ENCODE measurements at regions not wholly inside any gene's neighbourhood (a gene's known extent, or its start where the extent isn't known, plus 50 kb on each side); places are given as distances from the start of the nearest gene placed in this dataset.

- no peak for DNase-seq
- ATAC-seq = no peak
- TF ChIP-seq, protein P1, sequence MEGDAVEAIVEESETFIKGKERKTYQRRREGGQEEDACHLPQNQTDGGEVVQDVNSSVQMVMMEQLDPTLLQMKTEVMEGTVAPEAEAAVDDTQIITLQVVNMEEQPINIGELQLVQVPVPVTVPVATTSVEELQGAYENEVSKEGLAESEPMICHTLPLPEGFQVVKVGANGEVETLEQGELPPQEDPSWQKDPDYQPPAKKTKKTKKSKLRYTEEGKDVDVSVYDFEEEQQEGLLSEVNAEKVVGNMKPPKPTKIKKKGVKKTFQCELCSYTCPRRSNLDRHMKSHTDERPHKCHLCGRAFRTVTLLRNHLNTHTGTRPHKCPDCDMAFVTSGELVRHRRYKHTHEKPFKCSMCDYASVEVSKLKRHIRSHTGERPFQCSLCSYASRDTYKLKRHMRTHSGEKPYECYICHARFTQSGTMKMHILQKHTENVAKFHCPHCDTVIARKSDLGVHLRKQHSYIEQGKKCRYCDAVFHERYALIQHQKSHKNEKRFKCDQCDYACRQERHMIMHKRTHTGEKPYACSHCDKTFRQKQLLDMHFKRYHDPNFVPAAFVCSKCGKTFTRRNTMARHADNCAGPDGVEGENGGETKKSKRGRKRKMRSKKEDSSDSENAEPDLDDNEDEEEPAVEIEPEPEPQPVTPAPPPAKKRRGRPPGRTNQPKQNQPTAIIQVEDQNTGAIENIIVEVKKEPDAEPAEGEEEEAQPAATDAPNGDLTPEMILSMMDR (IDR thresholded peaks at IDR 0.05) = no peak
- no peak overlapping the region for H3K4me3 ChIP-seq
- no peaks in the 10 kb centered on the region for H3K4me1 ChIP-seq
- no peaks in the 10 kb centered on the region for H3K27me3 ChIP-seq (ENCODE audit: insufficient read depth in 3 of 3, low read length in 2 of 3)
- intact Hi-C loops (cut with DNase I) = no loop called here
- H3K9me3 ChIP-seq = no peaks in the 10 kb centered on the region
- no peak overlapping the region for H3K27ac ChIP-seq
- no peaks in the 10 kb centered on the region for H3K36me3 ChIP-seq (ENCODE audit: insufficient read depth in 1 of 2, low read depth in 1 of 2)
- WGBS, 3 donors = 88 to 89% (median 88%) methylated on average over 4 of the region's 4 CpGs
Measured at GRCh38 chr3:147604136-147604535, 195.0 kb downstream of the ZIC1 start.

- Histone ChIP-seq H3K4me1 (no peaks in the 10 kb centered on the region), H3K9me3 (no peaks in the 10 kb centered on the region), H3K27ac (no peak overlapping the region), H3K36me3 (ENCODE audit: insufficient read depth in 1 of 2, low read depth in 1 of 2) (no peaks in the 10 kb centered on the region), H3K27me3 (ENCODE audit: insufficient read depth in 3 of 3, low read length in 2 of 3) (no peaks in the 10 kb centered on the region), H3K4me3 (no peak overlapping the region)
- no peak for DNase-seq
- TF ChIP-seq, protein P1 (IDR thresholded peaks at IDR 0.05) = no peak
- 13 to 28% (median 19%) methylated on average over 3 of the region's 3 CpGs for WGBS, 3 donors
- intact Hi-C loops (cut with DNase I) = loop anchor here in 1 of 2 donors (10.0 kb wide), 2 partner anchors 199 to 249 kb away; no protein-coding TSS in a partner anchor
- no peak for ATAC-seq
Measured at GRCh38 chr3:147613725-147614124, 204.6 kb downstream of the ZIC1 start.

- 49 to 64% (median 53%) methylated on average over 3 of the region's 3 CpGs for WGBS, 3 donors
- DNase-seq = no peak
- Histone ChIP-seq H3K4me1 (no peaks in the 10 kb centered on the region), H3K4me3 (no peak overlapping the region), H3K27ac (no peak overlapping the region), H3K36me3 (ENCODE audit: insufficient read depth in 1 of 2, low read depth in 1 of 2) (no peaks in the 10 kb centered on the region), H3K27me3 (ENCODE audit: insufficient read depth in 3 of 3, low read length in 2 of 3) (no peaks in the 10 kb centered on the region), H3K9me3 (no peaks in the 10 kb centered on the region)
- no peak for ATAC-seq
- TF ChIP-seq, protein P1 (IDR thresholded peaks at IDR 0.05) = no peak
- intact Hi-C loops (cut with DNase I) = loop anchor here in 1 of 2 donors (10.0 kb wide), 2 partner anchors 199 to 249 kb away; no protein-coding TSS in a partner anchor
Measured at GRCh38 chr3:147614210-147614609, 205.0 kb downstream of the ZIC1 start.

- 88 to 96% (median 95%) methylated on average over 4 of the region's 4 CpGs for WGBS, 3 donors
- H3K4me1 ChIP-seq = no peaks in the 10 kb centered on the region
- H3K36me3 ChIP-seq (ENCODE audit: insufficient read depth in 1 of 2, low read depth in 1 of 2) = no peaks in the 10 kb centered on the region
- H3K27ac ChIP-seq = no peak overlapping the region
- no peak for DNase-seq
- intact Hi-C loops (cut with DNase I) = loop anchor here in 1 of 2 donors (10.0 kb wide), 2 partner anchors 200 to 250 kb away; no protein-coding TSS in a partner anchor
- TF ChIP-seq, protein P1 (IDR thresholded peaks at IDR 0.05) = no peak
- no peak overlapping the region for H3K4me3 ChIP-seq
- no peaks in the 10 kb centered on the region for H3K27me3 ChIP-seq (ENCODE audit: insufficient read depth in 3 of 3, low read length in 2 of 3)
- ATAC-seq = no peak
- no peaks in the 10 kb centered on the region for H3K9me3 ChIP-seq
Measured at GRCh38 chr3:147615035-147615434, 205.9 kb downstream of the ZIC1 start.

DNA sequence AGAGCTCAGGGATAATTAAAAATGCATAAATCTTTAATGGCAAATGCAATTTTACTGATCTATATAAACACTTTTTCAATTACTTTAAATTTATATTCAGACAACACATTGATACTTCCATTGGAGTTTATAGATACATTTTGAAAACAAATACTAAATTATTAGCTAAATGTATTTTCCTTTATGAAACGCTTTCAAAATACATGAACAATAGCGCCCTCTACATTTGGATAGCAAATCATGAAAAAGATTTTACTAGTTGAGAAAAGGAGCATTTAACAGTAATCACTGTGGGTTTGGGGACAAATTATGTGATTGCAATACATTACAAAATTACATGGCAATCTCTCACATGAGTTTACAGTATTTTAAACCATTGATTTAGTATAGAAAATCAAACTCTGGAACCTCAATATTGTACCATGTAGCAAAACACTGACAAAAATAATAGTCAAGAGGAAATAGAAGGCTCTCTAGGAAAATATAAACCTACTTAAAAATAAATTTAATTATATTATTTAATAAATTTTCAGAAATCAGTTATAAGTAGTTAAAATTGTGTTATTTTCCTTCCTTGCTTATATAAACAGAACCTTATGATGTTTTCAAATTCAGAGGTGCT lies 207.9 kb downstream of the ZIC1 start:
- Histone ChIP-seq H3K27ac (no peak overlapping the region), H3K36me3 (ENCODE audit: insufficient read depth in 1 of 2, low read depth in 1 of 2) (no peaks in the 10 kb centered on the region), H3K27me3 (ENCODE audit: insufficient read depth in 3 of 3, low read length in 2 of 3) (no peaks in the 10 kb centered on the region), H3K4me1 (no peaks in the 10 kb centered on the region), H3K4me3 (no peak overlapping the region), H3K9me3 (no peaks in the 10 kb centered on the region)
- TF ChIP-seq, protein P1 (IDR thresholded peaks at IDR 0.05) = peak; percentile 61
- ATAC-seq (no peak), DNase-seq (no peak)
- WGBS, 3 donors = 11 to 14% (median 12%) methylated on average over 2 of the region's 2 CpGs
- intact Hi-C loops (cut with DNase I) = loop anchor here in 1 of 2 donors (10.0 kb wide), 2 partner anchors 202 to 252 kb away; no protein-coding TSS in a partner anchor
